Lower leg skin (tissue), 4 donors: ENCODE measurements at regions not wholly inside any gene's neighbourhood (a gene's known extent, or its start where the extent isn't known, plus 50 kb on each side); places are given as distances from the start of the nearest gene placed in this dataset.

Experiments used
- DNase-seq, 2 donors: peaks; one replicate each; pipeline ENCODE4 v3.0.0-alpha.2; 2019; ENCODE audit warnings: low spot score in 2 of 2
- H3K4me3 ChIP-seq: fragments of 200-600 bp; sonication (generic); 2 replicates; pipeline ENCODE4 v1.5.1; 2017; ENCODE audit warnings: mild to moderate bottlenecking, low read depth; ENCODE audit not compliant: poor library complexity, severe bottlenecking
- POLR2A ChIP-seq, 2 donors: fragments of 450-650 bp; IDR thresholded peaks; one replicate each; pipeline ENCODE4 v1.6.1; 2016 to 2017; ENCODE audit warnings: antibody characterized with exemption in 2 of 2, mild to moderate bottlenecking in 1 of 2, moderate library complexity in 1 of 2
- WGBS, 2 donors: methylation state at CpG; one replicate each; pipeline ENCODE4 v1.1.5; 2018; 5-methylcytosine and 5-hydroxymethylcytosine counted together
- intact Hi-C: fragments of 100-400 bp; cut with DNase I; formaldehyde crosslinking; loops from one replicate; pipeline ENCODE4 v1.15.0; 2023; ENCODE audit warnings: low total_unique reads
- TF ChIP-seq, protein P1 (sequence below), 3 donors: fragments of 450-650 bp; IDR thresholded peaks; one replicate each; pipeline ENCODE4 v1.5.1; 2016; ENCODE audit warnings: antibody characterized with exemption in 3 of 3, mild to moderate bottlenecking in 3 of 3, moderate library complexity in 2 of 3

DNA sequence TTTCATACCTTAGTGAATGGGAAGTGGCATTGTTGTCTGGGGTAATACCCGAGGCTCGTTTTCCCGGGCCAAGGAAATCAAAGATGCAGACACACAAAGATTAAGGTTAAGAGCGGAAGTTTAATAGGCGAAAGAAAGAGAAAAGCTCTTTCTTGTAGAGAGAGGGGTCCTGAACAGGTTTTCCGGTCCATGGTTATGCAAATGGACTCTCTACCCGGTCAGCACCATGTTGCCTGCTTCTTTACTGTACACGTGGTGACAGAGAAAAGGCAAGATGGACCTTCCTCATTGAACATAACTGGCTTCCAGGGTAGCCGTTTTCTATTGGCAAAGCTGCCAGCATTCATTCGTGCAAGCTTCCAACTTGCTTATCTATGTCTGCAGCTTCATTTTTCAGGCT, 2063.5 kb downstream of the SUCLG1 start:
- TF ChIP-seq, protein P1, sequence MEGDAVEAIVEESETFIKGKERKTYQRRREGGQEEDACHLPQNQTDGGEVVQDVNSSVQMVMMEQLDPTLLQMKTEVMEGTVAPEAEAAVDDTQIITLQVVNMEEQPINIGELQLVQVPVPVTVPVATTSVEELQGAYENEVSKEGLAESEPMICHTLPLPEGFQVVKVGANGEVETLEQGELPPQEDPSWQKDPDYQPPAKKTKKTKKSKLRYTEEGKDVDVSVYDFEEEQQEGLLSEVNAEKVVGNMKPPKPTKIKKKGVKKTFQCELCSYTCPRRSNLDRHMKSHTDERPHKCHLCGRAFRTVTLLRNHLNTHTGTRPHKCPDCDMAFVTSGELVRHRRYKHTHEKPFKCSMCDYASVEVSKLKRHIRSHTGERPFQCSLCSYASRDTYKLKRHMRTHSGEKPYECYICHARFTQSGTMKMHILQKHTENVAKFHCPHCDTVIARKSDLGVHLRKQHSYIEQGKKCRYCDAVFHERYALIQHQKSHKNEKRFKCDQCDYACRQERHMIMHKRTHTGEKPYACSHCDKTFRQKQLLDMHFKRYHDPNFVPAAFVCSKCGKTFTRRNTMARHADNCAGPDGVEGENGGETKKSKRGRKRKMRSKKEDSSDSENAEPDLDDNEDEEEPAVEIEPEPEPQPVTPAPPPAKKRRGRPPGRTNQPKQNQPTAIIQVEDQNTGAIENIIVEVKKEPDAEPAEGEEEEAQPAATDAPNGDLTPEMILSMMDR (IDR thresholded peaks at IDR 0.05) = no peak
- no peak for TF ChIP-seq POLR2A (IDR thresholded peaks at IDR 0.05)
- intact Hi-C loops = no loop called here
- 78 to 79% methylated on average over 10 of the region's 10 CpGs for WGBS, 2 donors
- DNase-seq = no peak
- no peak overlapping the region for H3K4me3 ChIP-seq

DNA sequence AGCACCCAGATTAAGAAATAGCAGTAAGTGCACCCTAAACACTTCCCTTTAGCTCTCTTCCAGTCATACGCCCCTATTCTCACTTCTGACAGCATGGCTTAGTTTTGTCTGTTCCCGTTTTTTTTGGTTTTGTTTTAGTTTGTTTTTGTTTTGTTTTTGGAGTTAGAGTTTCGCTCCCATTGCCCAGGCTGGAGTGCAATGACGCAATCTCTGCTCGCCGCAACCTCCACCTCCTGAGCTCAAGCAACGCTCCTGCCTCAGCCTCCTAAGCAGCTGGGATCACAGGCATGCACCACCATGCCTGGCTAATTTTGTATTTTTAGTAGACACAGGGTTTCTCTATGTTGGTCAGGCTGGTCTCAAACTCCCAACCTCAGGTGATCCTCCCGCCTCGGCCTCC, 2067.7 kb downstream of the SUCLG1 start:
- DNase-seq = no peak
- WGBS, 2 donors = 86 to 90% methylated on average over 9 of the region's 9 CpGs
- no peak for TF ChIP-seq POLR2A (IDR thresholded peaks at IDR 0.05)
- TF ChIP-seq, protein P1 (IDR thresholded peaks at IDR 0.05) = no peak
- no peak overlapping the region for H3K4me3 ChIP-seq
- intact Hi-C loops = no loop called here

DNA sequence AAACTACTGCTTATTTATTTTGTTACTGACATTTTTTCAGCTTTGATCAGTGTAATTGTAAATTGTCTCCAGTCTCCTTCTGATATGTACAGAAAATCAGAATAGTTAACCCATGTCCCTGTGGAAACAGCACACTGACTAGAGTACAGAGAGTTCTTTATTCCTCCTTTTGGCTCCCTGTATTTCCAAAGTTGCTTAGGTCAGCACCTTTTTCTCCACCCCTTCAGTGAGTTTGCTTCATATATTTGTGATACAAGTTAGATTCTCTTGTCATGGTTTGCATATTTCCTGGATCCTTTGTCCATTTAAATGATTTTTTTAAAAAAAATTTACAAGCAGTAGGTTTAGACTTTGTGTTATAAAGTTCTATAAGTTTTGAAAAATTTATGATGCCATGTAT, 2051.1 kb upstream of the LRRTM1 start:
- no peak for TF ChIP-seq POLR2A (IDR thresholded peaks at IDR 0.05)
- TF ChIP-seq, protein P1 (IDR thresholded peaks at IDR 0.05) = no peak
- DNase-seq = no peak
- intact Hi-C loops = no loop called here
- no peak overlapping the region for H3K4me3 ChIP-seq

DNA sequence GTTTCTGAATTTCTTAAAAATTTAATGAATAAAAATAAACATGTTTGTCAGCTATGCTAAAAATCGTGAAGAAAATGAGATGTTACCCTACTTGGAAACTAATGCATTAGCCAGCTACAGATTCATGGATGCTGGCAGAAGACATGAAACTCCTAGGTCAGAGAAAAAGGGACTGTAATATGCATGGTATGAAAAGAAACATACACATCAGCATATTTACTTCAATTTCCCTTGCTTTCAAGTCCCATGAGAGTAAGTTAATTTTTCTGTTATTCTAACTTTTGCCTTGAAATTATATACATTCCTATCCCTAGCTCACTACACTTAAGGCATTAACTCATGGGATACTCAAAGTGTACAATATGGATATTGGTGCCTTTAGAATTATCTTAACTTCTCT, 2041.4 kb upstream of the LRRTM1 start:
- no peak overlapping the region for H3K4me3 ChIP-seq
- TF ChIP-seq, protein P1 (IDR thresholded peaks at IDR 0.05) = no peak
- no peak for TF ChIP-seq POLR2A (IDR thresholded peaks at IDR 0.05)
- WGBS, 2 donors = 73 to 74% methylated on average over 1 of the region's 1 CpG
- no peak for DNase-seq
- intact Hi-C loops = no loop called here

DNA sequence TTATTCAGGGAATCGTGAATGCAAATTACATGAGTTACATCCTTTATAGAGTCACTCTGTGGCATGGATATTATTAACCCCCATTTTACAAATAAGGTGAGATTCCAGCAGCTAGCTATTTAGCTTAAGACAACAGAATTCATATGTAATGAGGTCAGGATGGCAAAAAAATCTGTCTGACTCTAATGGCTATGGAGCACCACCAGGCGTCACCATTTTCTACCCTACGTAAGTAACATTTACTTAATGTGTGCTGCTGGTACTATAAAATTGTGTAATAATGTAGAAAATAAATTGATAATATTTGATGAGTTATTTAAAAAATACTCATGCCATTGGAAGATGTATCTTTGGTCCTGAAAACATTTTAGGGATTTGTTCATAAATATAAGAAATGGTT, 2040.1 kb upstream of the LRRTM1 start:
- WGBS, 2 donors = 89 to 91% methylated on average over 3 of the region's 3 CpGs
- no peak overlapping the region for H3K4me3 ChIP-seq
- DNase-seq = no peak
- no peak for TF ChIP-seq POLR2A (IDR thresholded peaks at IDR 0.05)
- TF ChIP-seq, protein P1 (IDR thresholded peaks at IDR 0.05) = no peak
- intact Hi-C loops = no loop called here

DNA sequence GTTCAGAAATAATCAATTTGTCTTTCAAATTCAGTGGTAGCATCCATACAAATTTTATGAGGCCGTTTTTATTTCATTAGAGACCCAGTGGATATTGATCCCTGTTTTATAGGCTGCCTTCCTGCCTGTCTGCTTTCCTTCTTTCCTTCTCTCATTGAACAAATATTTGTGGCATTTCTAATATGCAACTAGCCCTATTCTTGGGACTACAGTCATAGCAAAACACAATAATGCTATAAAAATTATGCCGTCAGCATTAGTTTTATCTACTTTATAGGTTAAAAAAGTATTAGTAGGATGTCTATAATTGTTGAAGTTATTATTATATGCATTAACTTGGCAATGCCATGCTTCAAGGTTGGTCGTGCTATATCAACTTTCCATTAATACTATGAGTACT, 2037.8 kb upstream of the LRRTM1 start:
- TF ChIP-seq, protein P1 (IDR thresholded peaks at IDR 0.05) = no peak
- no peak for TF ChIP-seq POLR2A (IDR thresholded peaks at IDR 0.05)
- no peak overlapping the region for H3K4me3 ChIP-seq
- intact Hi-C loops = no loop called here
- WGBS, 2 donors = 76 to 82% methylated on average over 3 of the region's 3 CpGs
- no peak for DNase-seq
